Ammon's horn (tissue), 1 donor: ENCODE measurements at regions not wholly inside any gene's neighbourhood (a gene's known extent, or its start where the extent isn't known, plus 50 kb on each side); places are given as distances from the start of the nearest gene placed in this dataset.

Experiments
- DNase-seq: peaks from one replicate; pipeline ENCODE4 v3.0.0-alpha.2; 2016; ENCODE audit warnings: low spot score

DNA sequence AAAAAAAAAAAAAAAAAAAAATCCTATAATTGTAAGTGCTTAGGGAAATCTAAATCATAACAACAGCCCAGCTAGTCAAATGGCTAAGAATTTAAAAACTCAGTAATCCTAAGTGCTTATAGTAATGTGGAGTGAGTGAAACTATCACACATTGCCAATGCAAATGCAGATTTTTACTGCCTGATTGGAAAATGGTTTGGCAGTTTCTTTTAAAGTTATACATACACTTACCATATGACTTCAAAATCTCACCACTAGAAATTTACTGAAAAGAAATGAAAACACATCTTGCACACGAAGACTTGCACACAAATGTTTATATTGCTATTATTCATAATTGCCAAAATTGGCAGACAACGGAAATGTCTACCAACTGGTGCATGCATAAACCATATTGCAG lies 51.3 kb upstream of the STXBP6 start:
- DNase-seq = no peak
